ENCODE measurements at regions not wholly inside any gene's neighbourhood (a gene's known extent, or its start where the extent isn't known, plus 50 kb on each side); places are given as distances from the start of the nearest gene placed in this dataset.

DNA sequence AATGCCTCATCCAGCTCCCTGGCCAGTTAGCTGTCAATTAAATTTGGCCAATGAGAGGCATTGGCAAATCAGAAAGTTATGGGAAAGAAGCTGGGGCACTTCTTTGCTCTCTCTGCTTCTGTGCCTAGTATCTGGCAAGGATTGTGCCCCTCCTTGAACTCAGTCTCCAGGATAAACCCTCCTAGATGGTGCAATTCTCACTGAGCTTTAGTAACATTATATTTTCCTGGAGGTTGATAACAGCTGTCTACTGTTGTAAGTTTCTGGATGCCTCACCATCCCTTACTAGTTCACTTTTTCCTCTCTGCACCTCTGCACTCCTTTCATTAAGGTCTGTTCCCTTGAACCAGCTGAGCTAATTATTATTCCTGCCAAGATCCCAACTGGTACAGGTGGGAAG is 329.5 kb downstream of the MFSD1 start:
- no peak for TF ChIP-seq EZH2 (optimal IDR thresholded peaks at IDR 0.05; ENCODE audit: low read depth, low read length)
- no peak for TF ChIP-seq CTCF (IDR thresholded peaks at IDR 0.05; ENCODE audit: low read length)
- TF ChIP-seq EZH2phosphoT487 (IDR thresholded peaks at IDR 0.05; ENCODE audit: low read length): no peak

Data from MM.1S (cell line).